Mesenchymal stem cell (in vitro differentiated cells and primary cell): ENCODE measurements at regions not wholly inside any gene's neighbourhood (a gene's known extent, or its start where the extent isn't known, plus 50 kb on each side); places are given as distances from the start of the nearest gene placed in this dataset.
"Not testable (repeated sequence)": the region's sequence is repeated elsewhere in the genome, so short reads cannot be mapped to it uniquely, and the experiment has no call there.

Experiments
- DNase-seq: peaks from one replicate; pipeline ENCODE4 v3.0.0-alpha.2; 2013
- H2AFZ ChIP-seq: one replicate; pipeline ENCODE4 v1.6.1; 2013; ENCODE audit warnings: low read depth, mild to moderate bottlenecking, control low read depth, inconsistent platforms, low read length, moderate library complexity
- H2AK5ac ChIP-seq: 2 replicates; pipeline ENCODE4 v1.6.1; 2013; ENCODE audit warnings: low read length, moderate library complexity, mild to moderate bottlenecking, inconsistent platforms; ENCODE audit not compliant: severe bottlenecking
- H2BK120ac ChIP-seq: one replicate; pipeline ENCODE4 v1.6.1; 2013; ENCODE audit warnings: low read depth, mild to moderate bottlenecking, inconsistent platforms, low read length, moderate library complexity
- H2BK12ac ChIP-seq, 2 experiments: one replicate each; pipeline ENCODE4 v1.6.1; 2013; ENCODE audit warnings: inconsistent platforms in 2 of 2, low read length in 2 of 2, mild to moderate bottlenecking in 2 of 2, moderate library complexity in 2 of 2, control low read depth in 1 of 2
- H2BK15ac ChIP-seq: one replicate; pipeline ENCODE4 v1.6.1; 2013; ENCODE audit warnings: mild to moderate bottlenecking, low read depth, inconsistent platforms; ENCODE audit not compliant: poor library complexity, severe bottlenecking
- H2BK5ac ChIP-seq: 2 replicates; pipeline ENCODE4 v1.6.1; 2013; ENCODE audit warnings: low read depth, mild to moderate bottlenecking, low read length, control low read depth, inconsistent platforms; ENCODE audit not compliant: poor library complexity, severe bottlenecking
- H3K14ac ChIP-seq, 2 experiments: one replicate each; pipeline ENCODE4 v1.6.1; 2013; ENCODE audit warnings: inconsistent platforms in 2 of 2, low read length in 2 of 2, control low read depth in 1 of 2, mild to moderate bottlenecking in 1 of 2, moderate library complexity in 1 of 2
- H3K18ac ChIP-seq, 2 experiments: one replicate each; pipeline ENCODE4 v1.6.1; 2013; ENCODE audit warnings: inconsistent platforms in 2 of 2, low read length in 2 of 2, control low read depth in 1 of 2, low read depth in 1 of 2, mild to moderate bottlenecking in 1 of 2
- H3K23ac ChIP-seq, 2 experiments: one replicate each; pipeline ENCODE4 v1.6.1; 2013; ENCODE audit warnings: inconsistent platforms in 2 of 2, low read length in 2 of 2, mild to moderate bottlenecking in 2 of 2, moderate library complexity in 2 of 2, control low read depth in 1 of 2
- H3K27ac ChIP-seq: 2 replicates; pipeline ENCODE4 v1.5.1; 2013; ENCODE audit warnings: mild to moderate bottlenecking, moderate library complexity, low read length, control low read depth, inconsistent platforms; ENCODE audit not compliant: poor library complexity, severe bottlenecking
- H3K27me3 ChIP-seq, 2 experiments: 2 replicates each; pipeline versions ENCODE4 v1.6.1 to v1.7.0; 2013; ENCODE audit warnings: low read length in 2 of 2, mild to moderate bottlenecking in 2 of 2, moderate library complexity in 2 of 2, control low read depth in 1 of 2, inconsistent platforms in 1 of 2; ENCODE audit not compliant: control insufficient read depth in 1 of 2, insufficient read depth in 1 of 2
- H3K36me3 ChIP-seq, 2 experiments: 2 replicates each; pipeline versions ENCODE4 v1.6.1 to v1.7.0; 2013; ENCODE audit warnings: low read length in 2 of 2, control low read depth in 1 of 2, inconsistent platforms in 1 of 2, low read depth in 1 of 2, mild to moderate bottlenecking in 1 of 2; ENCODE audit not compliant: insufficient read depth in 2 of 2, control insufficient read depth in 1 of 2
- H3K4ac ChIP-seq, 2 experiments: one replicate each; pipeline ENCODE4 v1.6.1; 2013; ENCODE audit warnings: inconsistent platforms in 2 of 2, low read length in 2 of 2, mild to moderate bottlenecking in 2 of 2, moderate library complexity in 2 of 2, control low read depth in 1 of 2, low read depth in 1 of 2
- H3K4me1 ChIP-seq: 2 replicates; pipeline ENCODE4 v1.6.1; 2013; ENCODE audit warnings: low read depth, low read length, control low read depth; ENCODE audit not compliant: control insufficient read depth, insufficient read depth
- H3K4me2 ChIP-seq: 2 replicates; pipeline ENCODE4 v1.6.1; 2013; ENCODE audit warnings: low read length, mild to moderate bottlenecking, inconsistent platforms; ENCODE audit not compliant: poor library complexity, severe bottlenecking
- H3K4me3 ChIP-seq, 2 experiments: 2 replicates each; pipeline versions ENCODE4 v1.5.1 to v1.7.0; 2013; ENCODE audit warnings: low read length in 2 of 2, mild to moderate bottlenecking in 2 of 2, control low read depth in 1 of 2, low read depth in 1 of 2; ENCODE audit not compliant: insufficient read depth in 1 of 2
- H3K79me1 ChIP-seq: replicated peaks from 2 replicates; pipeline ENCODE4 v1.6.1; 2013; ENCODE audit warnings: mild to moderate bottlenecking, control low read depth, low read length, inconsistent platforms; ENCODE audit not compliant: poor library complexity, severe bottlenecking
- H3K9ac ChIP-seq: 2 replicates; pipeline ENCODE4 v1.7.0; 2013; ENCODE audit warnings: mild to moderate bottlenecking, low read length, moderate library complexity
- H3K9me3 ChIP-seq: 2 replicates; pipeline ENCODE4 v1.7.0; 2013; ENCODE audit warnings: mild to moderate bottlenecking, low read length; ENCODE audit not compliant: control insufficient read depth
- H4K8ac ChIP-seq: one replicate; pipeline ENCODE4 v1.6.1; 2013; ENCODE audit warnings: inconsistent platforms, mild to moderate bottlenecking, low read length, moderate library complexity
- H4K91ac ChIP-seq: one replicate; pipeline ENCODE4 v1.6.1; 2013; ENCODE audit warnings: mild to moderate bottlenecking, low read length, inconsistent platforms
- WGBS: methylation state at CpG from one replicate; pipeline ENCODE4 v1.1.7; 2013; ENCODE audit warnings: mixed read lengths; 5-methylcytosine and 5-hydroxymethylcytosine counted together

GRCh38 chr3:40939030-40939740 is 260.1 kb upstream of the CTNNB1 start:
- H2BK12ac ChIP-seq: no peak overlapping the region
- no peak overlapping the region for H2AFZ ChIP-seq
- no peak overlapping the region for H3K23ac ChIP-seq
- peaks cover 1% of the 10 kb centered on the region for H3K4me1 ChIP-seq
- H2BK15ac ChIP-seq: no peak overlapping the region
- no peak overlapping the region for H2BK5ac ChIP-seq
- no peak overlapping the region for H3K4me2 ChIP-seq
- no peak overlapping the region for H3K9ac ChIP-seq
- no peaks in the 10 kb centered on the region for H3K9me3 ChIP-seq
- H3K14ac ChIP-seq: no peak overlapping the region
- no peak overlapping the region for H3K27ac ChIP-seq
- no peak overlapping the region for H2BK120ac ChIP-seq
- 74% methylated on average over 4 of the region's 4 CpGs for WGBS
- H4K91ac ChIP-seq: no peak overlapping the region
- H3K4me3 ChIP-seq: no peak overlapping the region
- DNase-seq: peak; percentile 8
- no peak overlapping the region for H4K8ac ChIP-seq
- no peak overlapping the region for H3K4ac ChIP-seq
- H3K27me3 ChIP-seq: no peaks in the 10 kb centered on the region
- no peaks in the 10 kb centered on the region for H3K36me3 ChIP-seq
- H3K18ac ChIP-seq: no peak overlapping the region
- no peak overlapping the region for H2AK5ac ChIP-seq
- no peaks in the 10 kb centered on the region for H3K79me1 ChIP-seq

GRCh38 chr3:40939741-40940130 is 259.6 kb upstream of the CTNNB1 start:
- Histone ChIP-seq H3K4me2 (no peak overlapping the region), H3K9ac (no peak overlapping the region), H3K4me1 (peaks cover 1% of the 10 kb centered on the region), H2AFZ (no peak overlapping the region), H2BK15ac (no peak overlapping the region), H3K4ac (no peak overlapping the region), H2BK120ac (no peak overlapping the region), H3K9me3 (no peaks in the 10 kb centered on the region), H3K27me3 (no peaks in the 10 kb centered on the region), H3K18ac (no peak overlapping the region), H4K8ac (no peak overlapping the region), H2BK12ac (peak overlapping the region in 1 of 2 experiments; percentile 54), H3K79me1 (no peaks in the 10 kb centered on the region), H2BK5ac (no peak overlapping the region), H3K23ac (no peak overlapping the region), H3K4me3 (no peak overlapping the region), H2AK5ac (no peak overlapping the region), H3K36me3 (no peaks in the 10 kb centered on the region), H4K91ac (no peak overlapping the region), H3K27ac (no peak overlapping the region), H3K14ac (no peak overlapping the region)
- WGBS: 50% methylated on average over 3 of the region's 4 CpGs
- DNase-seq: no peak

GRCh38 chr3:40940651-40941050 is 258.7 kb upstream of the CTNNB1 start:
- H3K4me2 ChIP-seq: no peak overlapping the region
- H3K18ac ChIP-seq: no peak overlapping the region
- no peak overlapping the region for H2AFZ ChIP-seq
- WGBS: no CpG with 5 or more reads among the region's 2 CpGs
- no peak overlapping the region for H3K14ac ChIP-seq
- no peak overlapping the region for H2BK15ac ChIP-seq
- H3K9ac ChIP-seq: no peak overlapping the region
- H3K27me3 ChIP-seq: no peaks in the 10 kb centered on the region
- no peak overlapping the region for H3K4me3 ChIP-seq
- no peaks in the 10 kb centered on the region for H3K36me3 ChIP-seq
- no peak overlapping the region for H2BK5ac ChIP-seq
- no peak overlapping the region for H2AK5ac ChIP-seq
- peaks cover 1% of the 10 kb centered on the region for H3K4me1 ChIP-seq
- no peak overlapping the region for H2BK12ac ChIP-seq
- H4K8ac ChIP-seq: no peak overlapping the region
- H4K91ac ChIP-seq: no peak overlapping the region
- H3K9me3 ChIP-seq: no peaks in the 10 kb centered on the region
- no peak overlapping the region for H2BK120ac ChIP-seq
- DNase-seq: no peak
- H3K4ac ChIP-seq: no peak overlapping the region
- no peaks in the 10 kb centered on the region for H3K79me1 ChIP-seq
- H3K27ac ChIP-seq: no peak overlapping the region
- no peak overlapping the region for H3K23ac ChIP-seq

- not testable (repeated sequence) for DNase-seq, H4K91ac ChIP-seq, H2BK15ac ChIP-seq, H3K4ac ChIP-seq, H3K79me1 ChIP-seq, H3K9ac ChIP-seq, H3K14ac ChIP-seq, H3K4me1 ChIP-seq, H3K27ac ChIP-seq, H3K23ac ChIP-seq, H2BK5ac ChIP-seq, H2BK120ac ChIP-seq, H4K8ac ChIP-seq, H3K4me3 ChIP-seq, H3K18ac ChIP-seq, H2BK12ac ChIP-seq, H2AFZ ChIP-seq, H3K4me2 ChIP-seq, H3K9me3 ChIP-seq, H3K27me3 ChIP-seq, H3K36me3 ChIP-seq, H2AK5ac ChIP-seq
- 93% methylated on average over 2 of the region's 3 CpGs for WGBS
Measured at GRCh38 chr3:40947022-40947421, 252.3 kb upstream of the CTNNB1 start.
